H1 (cell line): ENCODE measurements at regions not wholly inside any gene's neighbourhood (a gene's known extent, or its start where the extent isn't known, plus 50 kb on each side); places are given as distances from the start of the nearest gene placed in this dataset.

ENCODE experiments used
- KDM5A ChIP-seq: fragments of 200-600 bp; IDR thresholded peaks from 2 replicates; pipeline ENCODE4 v1.7.1; 2012; ENCODE audit warnings: mild to moderate bottlenecking, low read length, inconsistent platforms, mixed read lengths
- PHF8 ChIP-seq: fragments of 200-600 bp; sonication (generic); conservative IDR thresholded peaks from 2 replicates; pipeline ENCODE4 v1.7.1; 2012; ENCODE audit warnings: low read depth, mild to moderate bottlenecking, inconsistent platforms, low read length, moderate library complexity
- RAD21 ChIP-seq, 2 experiments: IDR thresholded peaks in 1 of 2; conservative IDR thresholded peaks in 1 of 2; 2 replicates each; pipeline ENCODE4 v1.6.1; 2011; ENCODE audit warnings: low read depth in 2 of 2, low read length in 2 of 2, improper control_type of control experiment in 1 of 2, inconsistent platforms in 1 of 2, mild to moderate bottlenecking in 1 of 2, moderate library complexity in 1 of 2
- RFX5 ChIP-seq: IDR thresholded peaks from 2 replicates; pipeline ENCODE4 v1.6.1; 2011; ENCODE audit warnings: low read depth, low read length, improper control_type of control experiment, borderline replicate concordance
- SP1 ChIP-seq: IDR thresholded peaks from 2 replicates; pipeline ENCODE4 v1.6.1; 2011; ENCODE audit warnings: low read depth, low read length
- TBP ChIP-seq: IDR thresholded peaks from 2 replicates; pipeline ENCODE4 v1.6.1; 2011; ENCODE audit warnings: low read depth, low read length, improper control_type of control experiment
- TF ChIP-seq, protein P1 (sequence below): fragments of 300-600 bp; sonication (generic); IDR thresholded peaks from 2 replicates; pipeline ENCODE4 v1.7.1; 2012; ENCODE audit warnings: low read length, moderate library complexity, mild to moderate bottlenecking, inconsistent platforms; ENCODE audit not compliant: insufficient replicate concordance

DNA sequence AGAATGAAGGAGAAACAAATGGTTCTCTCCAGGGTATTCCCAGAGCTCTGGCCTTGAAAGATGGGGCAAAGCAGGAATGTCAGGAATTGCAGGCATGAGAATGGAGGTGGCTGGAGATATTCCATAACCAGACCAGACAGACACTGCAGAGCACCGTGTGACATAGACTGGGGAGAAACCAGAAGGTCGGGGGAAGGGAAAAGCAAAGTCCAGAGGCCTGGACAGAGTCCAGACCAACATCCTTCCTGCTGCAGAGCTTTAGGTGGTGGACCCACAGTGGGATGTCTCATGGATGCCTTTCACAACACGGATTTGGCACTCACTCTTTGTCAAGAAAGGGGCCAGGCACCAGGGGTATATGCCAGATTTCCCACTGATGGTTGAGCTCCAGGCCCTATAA lies 177.2 kb upstream of the INHBA start (continued):
- TF ChIP-seq, protein P1, sequence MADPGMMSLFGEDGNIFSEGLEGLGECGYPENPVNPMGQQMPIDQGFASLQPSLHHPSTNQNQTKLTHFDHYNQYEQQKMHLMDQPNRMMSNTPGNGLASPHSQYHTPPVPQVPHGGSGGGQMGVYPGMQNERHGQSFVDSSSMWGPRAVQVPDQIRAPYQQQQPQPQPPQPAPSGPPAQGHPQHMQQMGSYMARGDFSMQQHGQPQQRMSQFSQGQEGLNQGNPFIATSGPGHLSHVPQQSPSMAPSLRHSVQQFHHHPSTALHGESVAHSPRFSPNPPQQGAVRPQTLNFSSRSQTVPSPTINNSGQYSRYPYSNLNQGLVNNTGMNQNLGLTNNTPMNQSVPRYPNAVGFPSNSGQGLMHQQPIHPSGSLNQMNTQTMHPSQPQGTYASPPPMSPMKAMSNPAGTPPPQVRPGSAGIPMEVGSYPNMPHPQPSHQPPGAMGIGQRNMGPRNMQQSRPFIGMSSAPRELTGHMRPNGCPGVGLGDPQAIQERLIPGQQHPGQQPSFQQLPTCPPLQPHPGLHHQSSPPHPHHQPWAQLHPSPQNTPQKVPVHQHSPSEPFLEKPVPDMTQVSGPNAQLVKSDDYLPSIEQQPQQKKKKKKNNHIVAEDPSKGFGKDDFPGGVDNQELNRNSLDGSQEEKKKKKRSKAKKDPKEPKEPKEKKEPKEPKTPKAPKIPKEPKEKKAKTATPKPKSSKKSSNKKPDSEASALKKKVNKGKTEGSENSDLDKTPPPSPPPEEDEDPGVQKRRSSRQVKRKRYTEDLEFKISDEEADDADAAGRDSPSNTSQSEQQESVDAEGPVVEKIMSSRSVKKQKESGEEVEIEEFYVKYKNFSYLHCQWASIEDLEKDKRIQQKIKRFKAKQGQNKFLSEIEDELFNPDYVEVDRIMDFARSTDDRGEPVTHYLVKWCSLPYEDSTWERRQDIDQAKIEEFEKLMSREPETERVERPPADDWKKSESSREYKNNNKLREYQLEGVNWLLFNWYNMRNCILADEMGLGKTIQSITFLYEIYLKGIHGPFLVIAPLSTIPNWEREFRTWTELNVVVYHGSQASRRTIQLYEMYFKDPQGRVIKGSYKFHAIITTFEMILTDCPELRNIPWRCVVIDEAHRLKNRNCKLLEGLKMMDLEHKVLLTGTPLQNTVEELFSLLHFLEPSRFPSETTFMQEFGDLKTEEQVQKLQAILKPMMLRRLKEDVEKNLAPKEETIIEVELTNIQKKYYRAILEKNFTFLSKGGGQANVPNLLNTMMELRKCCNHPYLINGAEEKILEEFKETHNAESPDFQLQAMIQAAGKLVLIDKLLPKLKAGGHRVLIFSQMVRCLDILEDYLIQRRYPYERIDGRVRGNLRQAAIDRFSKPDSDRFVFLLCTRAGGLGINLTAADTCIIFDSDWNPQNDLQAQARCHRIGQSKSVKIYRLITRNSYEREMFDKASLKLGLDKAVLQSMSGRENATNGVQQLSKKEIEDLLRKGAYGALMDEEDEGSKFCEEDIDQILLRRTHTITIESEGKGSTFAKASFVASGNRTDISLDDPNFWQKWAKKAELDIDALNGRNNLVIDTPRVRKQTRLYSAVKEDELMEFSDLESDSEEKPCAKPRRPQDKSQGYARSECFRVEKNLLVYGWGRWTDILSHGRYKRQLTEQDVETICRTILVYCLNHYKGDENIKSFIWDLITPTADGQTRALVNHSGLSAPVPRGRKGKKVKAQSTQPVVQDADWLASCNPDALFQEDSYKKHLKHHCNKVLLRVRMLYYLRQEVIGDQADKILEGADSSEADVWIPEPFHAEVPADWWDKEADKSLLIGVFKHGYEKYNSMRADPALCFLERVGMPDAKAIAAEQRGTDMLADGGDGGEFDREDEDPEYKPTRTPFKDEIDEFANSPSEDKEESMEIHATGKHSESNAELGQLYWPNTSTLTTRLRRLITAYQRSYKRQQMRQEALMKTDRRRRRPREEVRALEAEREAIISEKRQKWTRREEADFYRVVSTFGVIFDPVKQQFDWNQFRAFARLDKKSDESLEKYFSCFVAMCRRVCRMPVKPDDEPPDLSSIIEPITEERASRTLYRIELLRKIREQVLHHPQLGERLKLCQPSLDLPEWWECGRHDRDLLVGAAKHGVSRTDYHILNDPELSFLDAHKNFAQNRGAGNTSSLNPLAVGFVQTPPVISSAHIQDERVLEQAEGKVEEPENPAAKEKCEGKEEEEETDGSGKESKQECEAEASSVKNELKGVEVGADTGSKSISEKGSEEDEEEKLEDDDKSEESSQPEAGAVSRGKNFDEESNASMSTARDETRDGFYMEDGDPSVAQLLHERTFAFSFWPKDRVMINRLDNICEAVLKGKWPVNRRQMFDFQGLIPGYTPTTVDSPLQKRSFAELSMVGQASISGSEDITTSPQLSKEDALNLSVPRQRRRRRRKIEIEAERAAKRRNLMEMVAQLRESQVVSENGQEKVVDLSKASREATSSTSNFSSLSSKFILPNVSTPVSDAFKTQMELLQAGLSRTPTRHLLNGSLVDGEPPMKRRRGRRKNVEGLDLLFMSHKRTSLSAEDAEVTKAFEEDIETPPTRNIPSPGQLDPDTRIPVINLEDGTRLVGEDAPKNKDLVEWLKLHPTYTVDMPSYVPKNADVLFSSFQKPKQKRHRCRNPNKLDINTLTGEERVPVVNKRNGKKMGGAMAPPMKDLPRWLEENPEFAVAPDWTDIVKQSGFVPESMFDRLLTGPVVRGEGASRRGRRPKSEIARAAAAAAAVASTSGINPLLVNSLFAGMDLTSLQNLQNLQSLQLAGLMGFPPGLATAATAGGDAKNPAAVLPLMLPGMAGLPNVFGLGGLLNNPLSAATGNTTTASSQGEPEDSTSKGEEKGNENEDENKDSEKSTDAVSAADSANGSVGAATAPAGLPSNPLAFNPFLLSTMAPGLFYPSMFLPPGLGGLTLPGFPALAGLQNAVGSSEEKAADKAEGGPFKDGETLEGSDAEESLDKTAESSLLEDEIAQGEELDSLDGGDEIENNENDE, result no peak
- no peak for TF ChIP-seq RFX5
- TF ChIP-seq TBP, result no peak
- TF ChIP-seq RAD21 (IDR thresholded peaks at IDR 0.05 in 1 of 2, conservative IDR thresholded peaks at IDR 0.05 in 1 of 2; ENCODE audit: low read depth in 2 of 2, low read length in 2 of 2), result no peak
- TF ChIP-seq SP1, result no peak
- TF ChIP-seq KDM5A, result no peak
- no peak for TF ChIP-seq PHF8
